ENCODE measurements at regions not wholly inside any gene's neighbourhood (a gene's known extent, or its start where the extent isn't known, plus 50 kb on each side); places are given as distances from the start of the nearest gene placed in this dataset.

DNA sequence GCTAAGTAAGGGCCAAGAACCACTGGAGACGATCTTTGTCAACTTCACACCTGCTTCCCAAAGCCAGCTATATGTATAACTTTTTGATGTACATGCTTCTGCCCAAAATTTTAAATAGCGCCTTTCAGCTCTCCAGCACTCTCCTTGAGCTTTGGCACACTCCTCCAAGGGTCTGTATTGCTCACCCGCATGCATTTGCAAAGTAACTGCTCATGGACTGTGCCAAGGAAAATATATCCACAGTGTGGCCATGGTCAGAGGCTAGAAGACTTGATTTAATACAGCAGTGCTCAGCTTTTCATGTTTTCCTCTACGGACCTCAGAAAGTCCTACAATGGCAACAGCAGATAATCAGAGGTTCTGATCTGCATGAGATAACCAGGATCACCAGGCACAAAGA, 550.1 kb downstream of the SOX6 start:
- no peak for DNase-seq (ENCODE audit: low spot score)

DNA sequence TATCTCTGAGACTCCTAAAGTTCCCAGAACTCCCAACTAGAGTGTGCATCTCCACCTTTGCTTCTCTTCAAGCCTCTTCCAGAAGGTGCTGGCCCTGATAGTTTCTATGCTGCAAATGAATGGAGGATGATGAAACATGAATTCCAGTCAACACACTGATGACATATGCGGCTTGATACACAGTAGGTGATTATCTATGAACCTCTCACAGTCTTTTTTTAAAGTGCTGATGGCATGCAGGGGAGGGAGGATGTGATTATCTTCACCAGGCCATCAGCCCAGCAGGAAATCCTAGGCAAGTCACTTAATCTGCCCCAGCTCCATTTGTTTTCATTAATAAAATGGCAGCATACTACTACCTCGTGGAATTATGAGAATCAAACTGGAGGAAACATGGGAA, 548.5 kb downstream of the SOX6 start:
- no peak for DNase-seq (ENCODE audit: low spot score)

DNA sequence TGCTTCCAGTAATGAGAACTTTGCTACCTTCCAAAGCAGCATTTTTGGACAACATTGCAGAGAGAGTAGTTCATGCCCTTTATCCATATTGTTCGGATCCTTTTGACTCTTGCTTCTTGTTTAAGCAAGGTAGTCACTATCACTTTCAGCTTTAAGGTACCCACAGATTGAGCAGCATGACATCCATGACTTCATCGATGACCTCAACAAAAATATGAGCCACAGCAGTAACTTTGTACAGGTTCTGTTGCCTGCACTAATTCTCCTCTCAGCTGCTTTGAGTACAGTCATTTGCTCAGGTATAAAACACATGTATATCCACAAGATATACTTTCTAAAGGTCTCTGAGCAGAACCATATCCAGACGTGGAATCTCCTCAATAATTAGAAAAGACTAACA, 546.3 kb downstream of the SOX6 start:
- DNase-seq (ENCODE audit: low spot score), result no peak

DNA sequence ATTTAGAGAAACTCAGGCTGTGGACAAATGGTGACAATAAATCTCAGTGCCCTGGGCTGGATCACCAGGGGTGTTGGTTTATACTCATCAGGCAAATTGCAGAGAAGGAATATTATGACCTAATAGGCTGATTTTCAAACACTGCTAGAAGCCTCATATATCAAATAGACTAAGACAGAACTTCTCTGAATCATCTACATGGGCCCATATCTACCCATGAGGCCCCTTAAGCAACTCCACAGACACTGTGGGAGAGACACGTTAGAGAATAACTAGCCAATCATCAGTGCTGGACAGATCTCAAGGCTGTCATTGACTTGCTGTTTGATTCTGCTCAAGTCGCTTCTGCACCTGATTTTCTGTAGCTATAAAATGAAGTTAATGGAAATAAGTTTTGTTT, 545.8 kb downstream of the SOX6 start:
- no peak for DNase-seq (ENCODE audit: low spot score)

DNA sequence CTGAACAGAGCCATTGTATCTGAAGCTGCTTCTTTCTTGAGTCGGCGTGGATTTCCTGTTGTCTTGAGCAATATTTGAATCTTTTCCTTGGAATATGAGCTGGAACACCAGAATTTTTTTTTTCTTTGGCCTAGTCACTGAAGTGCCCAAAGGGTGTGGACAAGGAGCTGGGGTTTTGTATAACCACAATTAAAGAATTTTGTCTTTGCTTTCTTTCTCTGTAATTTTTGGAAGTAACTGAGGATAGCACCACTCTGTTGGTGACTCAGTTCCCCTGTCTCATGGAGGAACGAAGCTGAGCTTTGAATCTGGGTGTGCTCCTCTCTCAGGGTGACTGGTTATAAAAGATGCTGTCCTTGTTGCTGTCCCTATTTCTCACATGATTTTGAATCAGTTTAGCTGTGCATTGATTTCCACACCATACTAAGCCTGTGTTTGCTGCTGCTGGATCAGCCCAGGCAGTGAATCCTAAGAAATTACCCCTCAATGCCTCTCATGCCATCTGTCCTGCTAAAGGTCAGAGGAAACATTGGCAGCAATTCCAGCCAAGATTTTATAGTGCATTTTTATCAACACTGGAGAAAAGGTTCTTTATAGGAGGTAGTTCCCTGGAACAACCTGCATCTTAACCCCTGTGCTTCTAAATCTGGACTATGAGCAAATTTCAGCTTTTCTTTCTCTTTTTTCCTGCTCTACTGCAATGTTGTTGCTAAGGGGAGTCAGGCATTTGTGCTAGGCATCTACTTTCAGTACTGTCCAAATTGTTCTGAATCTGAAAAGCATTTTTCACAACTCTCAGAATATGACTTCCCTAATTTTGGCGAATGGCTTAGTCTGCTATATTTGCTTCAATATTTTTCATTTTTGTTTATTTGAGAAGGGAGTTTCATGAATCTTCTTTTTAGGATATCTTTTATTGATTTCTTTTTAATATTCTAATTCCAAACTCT, 540.8 kb downstream of the SOX6 start:
- DNase-seq (ENCODE audit: low spot score), result no peak

DNA sequence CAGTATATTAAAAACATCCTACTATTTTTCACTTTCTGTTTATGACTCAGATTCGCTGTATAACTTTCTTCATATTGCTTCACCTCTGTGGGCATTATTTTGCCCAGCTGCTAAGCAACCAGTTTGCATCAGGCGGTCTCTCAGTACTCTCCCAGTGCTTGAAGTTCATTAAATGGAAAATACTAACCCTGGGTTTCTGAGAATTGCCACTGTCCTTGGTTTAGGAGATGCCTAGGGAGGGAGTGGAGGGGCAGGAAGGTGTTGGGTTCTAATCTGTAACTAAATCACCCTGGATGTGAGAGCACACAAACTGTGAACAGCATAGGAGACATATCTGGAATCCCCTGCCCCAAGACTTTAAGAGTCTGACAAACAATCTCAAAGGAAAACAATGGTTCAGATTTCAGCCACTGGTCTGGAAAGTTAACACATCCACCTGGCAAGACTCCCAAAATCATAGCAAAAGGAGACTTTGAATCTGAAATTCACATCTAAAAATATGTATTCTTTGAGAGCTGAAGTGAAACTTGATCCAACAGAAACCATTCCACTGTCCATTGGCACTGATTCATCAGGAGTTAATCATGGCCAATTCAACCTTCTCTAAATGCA, 540.0 kb downstream of the SOX6 start:
- DNase-seq (ENCODE audit: low spot score), result peak; percentile 67

DNA sequence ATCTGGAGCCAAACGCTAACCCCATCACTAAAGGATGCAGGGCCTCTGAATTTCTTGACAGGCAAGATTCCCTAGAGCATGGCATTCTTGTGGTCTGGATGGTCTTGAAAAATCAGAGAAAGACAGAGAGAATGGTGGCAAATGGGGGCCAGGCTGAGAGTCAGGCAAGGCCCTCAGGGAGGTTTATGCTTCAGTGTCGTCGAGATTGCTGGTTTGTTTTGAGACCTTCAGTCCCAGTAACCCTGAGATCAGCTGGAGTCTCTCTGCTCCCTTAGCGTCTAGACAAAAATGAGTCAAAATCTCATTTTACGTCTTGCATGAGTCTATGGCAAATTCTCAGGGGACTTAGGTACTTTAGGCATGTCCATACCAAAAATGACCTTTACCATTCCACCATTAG, 539.3 kb downstream of the SOX6 start:
- no peak for DNase-seq (ENCODE audit: low spot score)

DNA sequence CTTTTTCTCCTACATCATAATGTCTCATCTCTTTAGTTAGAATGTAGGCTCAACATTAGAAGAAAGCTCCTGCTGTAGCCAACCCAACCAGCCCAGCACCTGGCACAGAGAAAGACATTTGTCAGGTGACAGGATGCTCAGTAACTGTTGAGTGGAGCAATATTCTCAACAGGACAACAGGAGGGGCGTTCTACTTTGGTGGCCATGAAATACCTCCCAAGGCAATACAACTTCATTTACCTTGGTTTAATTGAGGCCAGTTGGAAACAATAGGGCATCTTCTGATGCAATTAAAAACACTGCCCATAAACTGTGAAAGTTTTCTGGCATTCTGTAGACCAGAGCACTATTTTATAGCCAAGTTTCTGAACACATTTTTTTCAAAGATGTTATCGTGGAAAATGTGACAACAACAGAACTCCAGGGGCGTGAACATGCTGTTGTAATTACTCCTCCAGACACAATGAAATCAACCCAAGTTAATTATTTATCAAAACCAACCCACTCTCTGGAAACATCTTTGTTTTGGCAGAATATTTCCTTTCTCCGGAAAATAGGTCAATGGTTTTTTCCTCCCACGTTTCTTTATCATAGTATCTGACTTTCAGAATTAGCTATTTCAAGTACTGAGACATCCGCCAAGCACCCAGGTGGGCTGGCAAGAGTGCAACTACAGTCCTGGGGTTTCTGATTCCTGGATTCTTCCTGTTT, 538.1 kb downstream of the SOX6 start:
- no peak for DNase-seq (ENCODE audit: low spot score)

DNA sequence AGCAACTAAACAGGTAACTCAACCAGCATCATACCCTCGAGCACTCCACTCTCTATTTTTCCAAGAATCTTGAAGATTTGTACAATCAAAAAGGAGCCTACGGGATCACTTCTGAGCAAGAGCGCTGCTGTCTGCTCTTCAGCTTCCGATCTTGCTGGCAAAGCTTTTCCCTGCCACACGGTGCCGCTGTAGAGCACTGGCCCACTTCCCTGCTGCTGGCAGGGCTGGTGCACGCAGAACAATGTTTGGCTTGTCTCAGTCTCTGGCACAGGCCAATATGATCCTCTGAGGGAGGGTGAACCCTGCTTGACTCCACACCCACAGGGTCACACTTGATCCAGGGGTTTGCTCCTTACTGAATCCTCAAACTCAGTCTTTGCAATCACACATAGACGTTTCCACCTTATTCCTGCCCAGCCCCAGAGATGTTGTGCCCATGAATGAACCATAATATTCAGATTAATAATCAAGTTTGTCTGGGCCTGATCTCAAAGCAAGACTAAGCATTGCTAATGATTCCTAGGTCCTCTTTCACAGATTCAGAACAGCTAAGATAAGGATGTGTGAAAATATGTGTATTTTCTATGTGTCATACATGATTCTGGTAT, 536.6 kb downstream of the SOX6 start:
- DNase-seq (ENCODE audit: low spot score), result peak; percentile 65

DNA sequence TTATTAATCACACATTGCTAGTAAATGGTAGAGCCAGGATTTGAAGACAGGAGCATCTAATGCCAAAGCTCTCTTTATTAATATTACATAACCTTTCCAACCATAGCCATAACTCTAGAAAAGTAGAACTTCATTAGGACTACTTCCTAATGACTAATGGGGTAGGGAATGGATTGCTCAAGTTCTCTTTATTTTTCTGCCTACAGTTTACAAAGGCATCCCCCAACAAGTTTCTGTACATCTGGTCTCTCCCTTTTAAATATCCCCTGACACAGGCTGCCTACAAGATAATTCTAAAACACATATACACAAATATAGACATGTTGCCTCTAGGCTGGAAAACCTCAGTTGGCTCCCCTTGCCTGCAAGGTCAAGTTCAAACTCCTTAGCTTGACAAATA, 534.9 kb downstream of the SOX6 start:
- DNase-seq (ENCODE audit: low spot score), result no peak

DNA sequence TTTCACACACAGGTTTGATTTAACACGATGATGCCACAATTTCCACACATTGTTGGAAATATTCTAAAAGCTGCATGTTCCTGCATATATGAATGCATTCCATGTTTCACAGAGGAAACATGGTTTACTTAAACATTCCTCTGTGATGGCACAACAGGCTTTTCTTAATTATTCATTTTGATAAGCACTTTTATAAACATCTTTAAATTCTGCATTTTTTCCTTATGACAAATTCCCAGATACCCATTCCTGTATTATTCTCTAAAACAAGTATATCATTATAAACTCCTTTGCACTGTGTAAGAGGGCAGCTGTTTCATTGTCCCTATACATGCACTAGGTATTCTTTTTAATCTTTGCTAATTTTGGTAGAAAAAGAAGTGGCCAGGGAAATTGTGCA, 532.3 kb downstream of the SOX6 start:
- no peak for DNase-seq (ENCODE audit: low spot score)

DNA sequence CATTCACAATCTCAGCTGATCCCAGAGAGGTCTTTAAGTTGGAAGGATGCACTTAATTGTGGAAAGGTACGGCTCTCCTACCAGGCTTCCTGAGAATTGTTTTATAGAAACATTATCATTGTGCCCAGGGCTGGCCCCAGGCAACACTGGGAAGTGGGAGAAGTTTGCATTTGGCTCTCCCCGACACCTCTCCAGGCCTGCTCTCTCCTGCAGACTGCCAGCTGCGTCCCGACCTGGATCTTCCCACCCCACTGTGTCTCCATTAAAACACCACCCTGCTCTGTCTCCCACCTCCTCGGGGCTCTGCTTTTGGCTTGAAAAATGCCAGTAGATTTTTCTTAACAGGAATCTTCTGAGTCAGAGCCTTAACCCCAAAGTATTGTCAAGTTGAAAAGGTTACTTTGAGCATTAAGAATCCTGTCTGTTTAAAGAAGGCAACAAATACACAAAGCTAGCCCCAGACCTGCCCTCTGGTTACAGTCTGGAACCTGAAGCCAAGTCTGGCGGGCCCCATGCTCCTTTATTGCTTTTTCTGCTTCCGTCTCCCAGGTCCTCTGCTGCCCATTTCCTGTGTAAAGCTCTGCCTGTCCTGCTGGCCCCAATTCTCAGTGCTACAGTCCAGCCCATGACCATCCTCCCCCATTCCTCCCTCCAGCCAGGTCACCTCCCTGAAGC, 530.2 kb downstream of the SOX6 start:
- DNase-seq (ENCODE audit: low spot score), result no peak

DNA sequence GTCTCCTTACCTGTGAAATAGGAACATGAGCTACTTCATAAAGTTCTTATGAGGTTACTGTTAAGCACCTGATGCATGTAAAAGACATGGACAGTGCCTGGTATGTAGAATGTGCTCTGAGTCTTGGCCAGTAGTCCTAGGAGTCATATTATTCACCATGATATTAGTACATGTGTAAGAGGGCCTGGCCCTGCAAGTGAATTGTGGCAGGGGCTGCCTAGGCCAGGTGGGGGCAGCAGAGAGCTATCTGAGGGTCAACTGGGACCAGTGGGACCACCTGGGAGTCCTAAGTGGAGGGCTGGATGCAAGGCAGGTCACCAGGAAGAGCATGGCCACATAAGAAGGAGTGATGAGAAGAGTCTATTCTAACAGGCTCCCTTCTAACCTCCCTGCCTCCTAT, 529.5 kb downstream of the SOX6 start:
- peak; percentile 72 for DNase-seq (ENCODE audit: low spot score)

DNA sequence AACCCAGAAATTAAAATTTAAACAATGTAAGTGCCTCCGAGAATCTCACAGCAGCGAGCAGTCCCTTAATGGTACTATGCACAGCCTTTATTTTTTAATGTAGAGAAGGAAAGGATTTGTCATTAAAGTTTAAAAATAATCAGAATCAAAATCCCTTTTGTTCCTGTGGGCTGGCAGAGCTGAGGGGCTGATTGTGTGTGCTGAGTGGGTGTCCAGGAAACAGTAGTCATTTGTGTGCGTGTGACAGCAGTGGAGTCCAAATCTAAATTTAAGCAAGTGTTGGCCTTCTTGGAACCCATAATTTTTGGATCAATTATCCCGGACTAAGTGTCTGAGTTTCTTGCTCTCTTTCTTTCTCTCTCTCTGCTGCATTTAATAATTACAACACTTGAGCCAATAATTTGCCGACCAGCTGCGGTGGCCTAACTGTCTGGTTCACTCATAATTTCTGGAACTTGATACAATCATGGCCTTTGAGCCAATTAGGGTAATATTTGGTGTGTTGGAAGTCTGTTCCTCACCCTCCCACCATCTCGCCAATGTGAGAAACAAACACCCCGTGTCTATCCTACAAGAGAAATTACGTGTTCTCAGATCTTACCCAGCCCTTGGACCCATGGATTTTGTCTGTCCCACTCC, 528.0 kb downstream of the SOX6 start:
- no peak for DNase-seq (ENCODE audit: low spot score)

DNA sequence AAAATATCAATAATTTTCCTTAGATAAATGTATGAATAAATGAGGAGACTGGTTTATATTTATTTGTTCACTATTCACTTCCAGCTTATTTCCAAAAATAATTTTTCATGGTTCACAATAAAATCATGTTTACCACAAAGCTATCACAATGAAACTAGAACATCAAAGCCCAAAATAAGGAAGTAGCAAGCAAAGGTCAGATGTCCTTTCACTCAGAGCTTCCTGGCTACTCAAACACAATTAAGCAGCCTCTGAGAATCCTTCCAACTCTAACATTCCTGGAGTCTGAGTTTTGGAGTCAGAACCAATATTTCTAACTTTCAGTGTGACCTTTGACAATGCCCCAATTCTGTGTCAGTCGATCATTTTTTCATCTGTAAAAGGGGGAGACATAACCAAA, 527.0 kb downstream of the SOX6 start:
- no peak for DNase-seq (ENCODE audit: low spot score)

DNA sequence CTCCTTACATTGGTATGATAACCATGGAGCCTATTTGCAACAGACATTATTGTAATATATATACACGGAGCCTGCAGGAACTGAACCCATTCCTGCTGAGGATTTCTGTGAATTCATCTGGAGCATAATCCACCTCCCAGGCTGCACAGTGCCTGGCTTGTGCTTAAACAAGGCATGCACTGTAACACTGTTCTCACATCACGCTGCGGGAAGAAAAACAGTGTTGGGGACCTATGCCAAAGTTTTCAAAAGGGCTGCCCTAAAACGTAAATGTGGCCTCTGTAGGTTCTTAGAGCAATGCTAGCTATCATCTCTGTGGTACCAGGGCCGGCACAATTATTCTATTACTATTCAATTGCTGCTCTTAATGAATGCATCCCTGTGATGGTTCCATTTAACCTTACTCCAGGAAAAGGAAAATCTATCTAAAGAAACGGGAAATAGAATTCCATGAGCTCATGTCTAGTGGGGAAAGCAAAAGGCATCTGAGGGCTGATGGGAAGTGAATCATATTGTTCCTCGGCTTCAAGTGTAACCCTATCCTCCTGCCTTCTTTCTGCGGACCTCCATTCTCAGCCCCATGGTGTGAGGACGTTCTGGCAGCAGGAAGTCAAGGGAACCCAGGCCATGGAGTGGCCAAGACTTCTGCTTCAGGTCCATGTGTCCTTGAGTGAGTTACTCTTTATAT, 525.5 kb downstream of the SOX6 start:
- no peak for DNase-seq (ENCODE audit: low spot score)

DNA sequence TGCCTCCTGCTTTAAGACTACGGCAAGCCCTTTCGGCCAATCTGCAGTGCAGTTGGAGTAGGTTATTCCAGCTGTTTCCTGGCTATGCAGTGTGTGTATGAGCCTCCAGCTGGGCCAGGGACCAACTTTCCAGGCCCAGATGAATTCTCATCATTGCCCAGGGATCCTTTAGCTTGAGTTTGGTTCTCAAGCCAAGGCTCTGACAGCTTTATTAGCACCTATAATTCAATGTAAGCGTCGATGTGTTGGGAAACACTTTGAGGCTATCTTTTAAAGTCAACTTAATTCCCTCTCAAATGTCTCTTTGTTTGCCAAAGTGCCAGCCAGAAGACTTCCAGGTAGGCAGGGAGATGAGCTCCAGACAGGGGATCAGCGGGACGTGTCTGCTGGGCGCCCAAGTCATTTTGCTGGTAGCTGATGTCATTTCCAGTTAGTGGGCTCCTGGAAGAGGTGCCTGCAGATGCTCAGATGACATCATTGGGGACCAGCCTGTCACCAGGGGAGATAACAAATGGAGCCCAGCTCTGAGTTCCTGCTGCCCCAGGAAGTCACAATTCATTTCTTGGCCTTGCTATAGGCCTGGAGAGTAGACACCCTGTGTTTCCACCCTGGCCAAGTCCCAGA, 520.4 kb downstream of the SOX6 start:
- no peak for DNase-seq (ENCODE audit: low spot score)

DNA sequence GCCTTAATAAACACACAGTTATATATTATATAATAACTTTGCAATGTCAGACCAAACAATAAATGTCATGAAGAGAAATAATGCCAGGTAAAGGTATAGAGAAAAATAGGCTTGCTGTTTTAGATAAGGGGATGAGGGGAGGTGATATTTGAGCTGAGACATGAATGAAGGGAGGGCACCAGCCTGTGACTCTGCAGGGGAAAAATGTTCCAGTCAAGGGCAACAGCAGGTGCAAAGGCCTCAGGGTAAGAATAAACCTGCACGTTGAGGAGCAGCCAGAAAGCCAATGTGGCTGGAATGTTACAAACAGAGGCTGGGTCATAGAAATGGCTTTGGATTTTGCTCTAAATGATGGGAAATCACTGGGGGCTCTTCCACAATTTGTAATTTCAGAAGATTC, 519.6 kb downstream of the SOX6 start:
- DNase-seq (ENCODE audit: low spot score), result no peak

DNA sequence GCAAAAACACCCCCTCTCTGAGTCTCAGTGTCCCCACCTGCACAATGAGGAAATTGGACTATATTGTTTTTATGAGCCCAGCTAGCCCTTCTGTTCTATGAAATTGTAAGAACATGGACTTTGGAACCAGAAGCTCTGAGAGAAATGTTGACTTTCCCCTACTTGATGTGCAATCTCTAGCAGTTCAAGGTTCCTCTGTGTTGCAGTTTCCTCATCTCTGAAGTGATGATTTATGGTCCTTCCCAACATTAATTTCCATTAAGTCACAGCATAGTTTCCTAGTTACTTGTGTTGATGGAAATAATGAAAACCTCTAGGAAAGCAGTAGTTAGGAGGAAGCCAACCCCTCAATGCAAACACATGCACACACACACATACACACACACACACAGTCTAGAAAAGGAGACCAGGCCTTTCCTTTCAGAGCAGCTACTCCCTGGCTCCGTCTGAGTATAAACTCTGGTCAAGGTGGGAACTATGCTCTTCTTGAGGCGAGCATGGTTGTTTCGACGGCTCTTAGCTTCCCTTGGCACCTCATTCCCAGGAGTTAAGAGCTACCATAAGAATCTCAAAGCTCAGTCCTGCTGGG, 518.4 kb downstream of the SOX6 start:
- no peak for DNase-seq (ENCODE audit: low spot score)

DNA sequence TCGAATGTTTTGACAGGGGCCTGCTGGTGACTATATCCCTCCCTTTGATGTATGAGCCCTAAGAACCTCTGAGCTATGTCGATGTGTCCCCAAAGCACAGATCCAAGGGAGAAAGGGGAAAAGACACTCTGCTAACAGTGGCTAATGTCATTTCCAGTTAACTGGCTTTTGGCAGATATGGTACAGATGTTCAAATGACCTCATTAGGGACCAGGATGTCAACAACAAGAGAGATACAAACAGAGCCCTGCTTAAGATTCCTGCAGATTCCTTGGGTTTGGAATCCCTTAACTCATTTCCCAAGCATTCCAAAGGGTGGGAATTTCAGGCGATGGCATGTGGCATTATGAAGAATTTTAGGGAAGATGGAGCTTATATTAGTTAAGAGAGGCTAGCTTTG, 517.3 kb downstream of the SOX6 start:
- DNase-seq (ENCODE audit: low spot score), result no peak
